LoVo (cell line): ENCODE measurements at regions not wholly inside any gene's neighbourhood (a gene's known extent, or its start where the extent isn't known, plus 50 kb on each side); places are given as distances from the start of the nearest gene placed in this dataset.

ENCODE experiments used
- DNase-seq: peaks from one replicate; pipeline ENCODE4 v3.0.0-alpha.2; 2016; ENCODE audit warnings: low spot score

- DNase-seq: no peak
Observed at GRCh38 chr13:73290844-73291243, 232.0 kb downstream of the KLF5 start.

- peak; percentile 58 for DNase-seq
Observed at GRCh38 chr13:73288596-73288995, 229.8 kb downstream of the KLF5 start.

- peak; percentile 35 for DNase-seq
Observed at GRCh38 chr13:73287831-73288230, 229.0 kb downstream of the KLF5 start.

- DNase-seq: peak; percentile 62
Observed at GRCh38 chr13:73286942-73287620, 228.3 kb downstream of the KLF5 start.

- no peak for DNase-seq
Observed at GRCh38 chr13:73286177-73286576, 227.4 kb downstream of the KLF5 start.

- DNase-seq: no peak
Observed at GRCh38 chr13:73284081-73284874, 225.5 kb downstream of the KLF5 start.

GRCh38 chr13:73283636-73284035 is 224.8 kb downstream of the KLF5 start:
- no peak for DNase-seq

GRCh38 chr13:73281746-73282145 is 222.9 kb downstream of the KLF5 start:
- no peak for DNase-seq

- no peak for DNase-seq
Observed at GRCh38 chr13:73278186-73278585, 219.4 kb downstream of the KLF5 start.

GRCh38 chr13:73275163-73275562 is 216.4 kb downstream of the KLF5 start:
- no peak for DNase-seq

GRCh38 chr13:73274147-73274546 is 215.3 kb downstream of the KLF5 start:
- no peak for DNase-seq

- no peak for DNase-seq
Observed at GRCh38 chr13:73273745-73274144, 214.9 kb downstream of the KLF5 start.

GRCh38 chr13:73273276-73273675 is 214.5 kb downstream of the KLF5 start:
- DNase-seq: no peak

GRCh38 chr13:73272831-73273230 is 214.0 kb downstream of the KLF5 start:
- DNase-seq: no peak

- DNase-seq: peak; percentile 12
Observed at GRCh38 chr13:73268306-73268705, 209.5 kb downstream of the KLF5 start.

- DNase-seq: no peak
Observed at GRCh38 chr13:73266640-73267180, 207.9 kb downstream of the KLF5 start.

- no peak for DNase-seq
Observed at GRCh38 chr13:73262862-73263627, 204.2 kb downstream of the KLF5 start.

- no peak for DNase-seq
Observed at GRCh38 chr13:73261739-73262216, 203.0 kb downstream of the KLF5 start.

- DNase-seq: no peak
Observed at GRCh38 chr13:73259061-73260017, 200.5 kb downstream of the KLF5 start.

- no peak for DNase-seq
Observed at GRCh38 chr13:73258406-73258805, 199.6 kb downstream of the KLF5 start.

GRCh38 chr13:73254827-73255226 is 196.0 kb downstream of the KLF5 start:
- DNase-seq: peak; percentile 18
